ENCODE measurements at regions not wholly inside any gene's neighbourhood (a gene's known extent, or its start where the extent isn't known, plus 50 kb on each side); places are given as distances from the start of the nearest gene placed in this dataset.

DNA sequence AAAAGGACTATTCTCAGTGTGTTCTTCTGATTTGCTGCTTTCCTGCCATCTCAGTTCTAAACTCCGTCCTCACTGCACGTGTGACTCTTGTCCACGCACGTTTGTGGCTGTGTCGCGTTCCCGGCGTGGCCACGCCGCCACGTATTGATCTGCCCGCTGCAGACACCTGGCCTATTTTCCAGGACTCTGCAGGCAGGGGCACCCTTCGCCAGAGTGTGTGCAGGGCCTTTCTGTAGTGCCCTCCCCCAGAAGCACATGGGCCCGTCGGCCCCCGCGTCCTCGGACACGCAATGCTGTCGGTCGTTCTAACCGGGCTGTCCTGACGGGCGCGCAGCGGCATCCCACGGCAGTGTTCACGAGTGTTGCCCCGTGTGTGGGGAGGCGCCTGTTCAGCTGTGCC lies 87.6 kb downstream of the YTHDF1 start:
- no peak for DNase-seq (ENCODE audit: low spot score)

GRCh38 chr20:63127700-63128364 lies 88.1 kb downstream of the YTHDF1 start:
- no peak for DNase-seq (ENCODE audit: low spot score)

GRCh38 chr20:63126876-63127699 lies 88.8 kb downstream of the YTHDF1 start:
- no peak for DNase-seq (ENCODE audit: low spot score)

- no peak for DNase-seq (ENCODE audit: low spot score)
These were observed 89.9 kb downstream of the YTHDF1 start for GRCh38 chr20:63125838-63126601.

DNA sequence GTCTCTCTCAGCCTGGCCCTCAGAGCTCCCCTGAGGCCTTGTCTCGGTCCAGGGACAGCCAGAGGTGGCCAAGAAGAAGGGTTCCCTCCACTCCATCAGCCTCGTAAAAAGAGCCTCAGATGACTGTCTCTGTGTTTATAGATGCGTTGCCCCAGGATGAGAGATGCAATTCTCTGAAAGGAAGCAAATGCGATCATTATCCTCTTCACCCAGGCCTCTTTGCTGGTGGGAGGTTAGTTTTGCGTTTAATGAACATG lies 90.4 kb downstream of the YTHDF1 start:
- no peak for DNase-seq (ENCODE audit: low spot score)

DNA sequence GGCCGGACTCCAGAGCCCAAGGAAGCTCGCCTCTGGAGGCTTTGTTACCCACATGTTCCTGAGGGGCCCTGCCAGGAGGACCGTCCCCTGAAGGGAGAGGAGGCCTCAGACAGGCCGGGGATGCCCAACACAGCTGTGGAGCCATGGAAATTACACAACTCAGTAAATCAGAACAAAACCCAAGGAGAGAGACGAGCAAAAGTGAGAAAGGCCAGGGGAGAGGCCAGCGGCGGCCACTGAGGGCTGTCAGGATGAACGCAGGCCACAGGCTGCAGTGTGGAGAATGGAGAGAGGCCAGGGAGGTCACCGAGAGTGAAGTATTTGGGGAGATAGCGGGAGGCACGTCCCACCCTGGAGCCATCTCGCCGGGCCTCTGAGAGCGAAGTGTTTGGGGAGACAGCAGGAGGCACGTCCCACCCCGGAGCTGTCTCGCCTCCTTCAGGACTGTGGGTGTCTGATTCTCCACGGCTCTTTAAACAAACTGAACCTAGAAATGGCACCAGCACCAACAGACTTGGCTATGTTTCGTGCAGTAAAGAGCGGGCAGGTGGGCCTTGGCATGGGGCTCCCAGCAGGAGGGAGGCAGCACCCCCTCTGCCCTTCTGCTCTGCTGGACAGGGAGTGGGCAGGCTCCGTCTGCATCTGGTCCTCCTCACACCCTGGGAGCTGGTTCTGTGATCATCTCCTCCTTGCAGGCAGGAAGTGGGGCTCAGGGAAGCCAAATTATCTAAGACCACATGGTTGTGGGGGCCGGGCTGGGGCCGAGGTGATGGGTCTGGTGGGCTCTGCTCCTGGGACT lies 91.0 kb downstream of the YTHDF1 start:
- DNase-seq (ENCODE audit: low spot score) = no peak

DNA sequence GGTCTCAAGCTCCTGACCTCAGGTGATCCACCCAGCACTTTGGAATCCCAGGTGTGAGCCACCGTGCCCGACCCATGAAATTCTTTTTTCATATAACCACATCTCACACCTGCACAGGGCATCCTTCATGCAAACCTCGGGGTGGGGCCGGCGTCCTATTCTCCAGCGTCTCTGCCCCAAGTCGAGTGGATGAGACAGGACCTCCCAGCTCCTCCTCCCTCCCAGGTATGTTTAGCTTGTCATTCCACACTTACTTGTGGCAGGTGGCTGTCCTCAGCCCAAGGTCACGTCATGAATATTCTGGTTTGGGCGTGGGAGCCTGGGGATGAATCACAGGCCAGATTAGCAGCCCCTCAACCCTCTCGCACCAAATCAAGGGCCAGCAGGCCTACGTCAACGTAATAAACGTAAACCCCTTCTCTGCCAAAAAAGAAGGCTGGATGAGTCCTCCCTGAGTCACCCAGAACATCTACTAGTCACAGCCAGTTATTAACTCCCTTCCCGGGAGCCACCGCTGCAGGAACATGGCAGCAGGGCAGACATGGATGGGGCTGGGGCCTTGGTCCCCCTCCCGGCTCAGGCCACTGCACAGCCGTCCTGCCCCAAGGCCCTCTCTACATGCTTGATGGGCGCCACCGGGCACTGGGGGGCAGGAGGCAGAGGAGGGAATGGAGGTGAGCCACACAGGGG lies 91.7 kb downstream of the YTHDF1 start:
- DNase-seq (ENCODE audit: low spot score) = no peak

- DNase-seq (ENCODE audit: low spot score) = no peak
These were observed 92.6 kb downstream of the YTHDF1 start for GRCh38 chr20:63123331-63123741.

DNA sequence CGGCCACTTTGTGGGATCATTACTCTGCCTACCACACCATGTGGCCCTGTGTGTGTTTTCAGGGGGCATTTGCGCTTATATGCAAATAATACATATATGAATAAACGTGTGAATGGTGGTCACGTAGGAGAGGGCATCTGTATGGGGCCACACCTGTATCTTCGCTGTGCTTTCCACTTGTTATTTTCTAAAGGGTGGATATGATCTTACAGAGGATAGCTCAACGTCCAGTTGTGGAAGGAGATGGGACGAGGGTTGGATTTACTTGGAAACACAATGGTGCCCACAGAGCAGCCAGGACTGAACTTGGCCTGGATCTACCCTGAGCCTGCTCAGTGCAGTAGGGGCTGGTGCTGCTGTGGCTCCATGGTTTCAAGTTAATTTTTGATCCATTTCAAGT lies 93.3 kb downstream of the YTHDF1 start:
- DNase-seq (ENCODE audit: low spot score) = no peak

DNA sequence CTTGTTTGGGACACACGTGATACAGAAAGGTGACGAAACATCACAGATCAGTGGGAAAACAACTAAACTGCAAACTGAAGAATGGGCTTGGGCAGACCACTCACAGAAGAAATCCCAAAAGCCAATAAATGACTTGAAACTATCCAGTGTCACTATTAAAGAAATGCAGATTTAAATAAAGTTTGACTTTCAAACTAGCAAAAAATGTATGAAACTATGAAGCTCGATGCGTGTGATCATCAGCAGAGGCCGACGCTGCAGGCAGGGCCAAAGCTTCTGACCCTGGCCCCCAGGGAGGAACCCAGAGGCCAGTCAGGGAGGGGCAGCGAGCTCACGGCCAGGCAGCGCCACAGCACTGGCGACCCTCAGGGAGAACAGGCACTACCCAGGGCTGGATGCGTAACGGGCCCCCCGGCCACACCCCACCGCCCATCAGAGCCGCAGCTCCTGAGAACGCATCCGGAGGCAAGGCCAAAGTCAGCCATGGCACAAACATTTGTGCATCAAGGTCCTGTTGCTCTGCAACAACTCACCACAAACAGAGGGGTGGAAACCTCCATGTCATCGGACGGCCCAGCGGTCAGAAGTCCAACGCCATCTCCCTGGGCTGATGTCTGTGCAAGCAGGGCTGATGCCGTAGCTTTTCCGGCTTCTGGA lies 94.1 kb downstream of the YTHDF1 start:
- no peak for DNase-seq (ENCODE audit: low spot score)

- no peak for DNase-seq (ENCODE audit: low spot score)
These were observed 94.7 kb downstream of the YTHDF1 start for GRCh38 chr20:63121246-63121645.

DNA sequence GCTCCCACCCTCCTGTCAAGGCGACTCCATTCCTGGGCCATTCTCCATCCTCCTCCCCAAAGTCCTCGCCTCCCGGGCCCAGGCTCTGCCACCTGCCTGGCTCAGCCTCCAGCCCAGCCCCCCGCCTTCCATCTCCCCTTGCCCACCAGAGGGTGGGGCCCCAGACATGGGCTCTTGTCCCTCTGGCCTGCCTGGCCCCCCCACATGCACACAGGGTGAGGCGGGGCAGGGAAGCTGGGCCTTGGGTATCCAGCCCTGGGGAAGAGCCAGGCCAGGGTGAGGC lies 95.2 kb downstream of the YTHDF1 start:
- no peak for DNase-seq (ENCODE audit: low spot score)

DNA sequence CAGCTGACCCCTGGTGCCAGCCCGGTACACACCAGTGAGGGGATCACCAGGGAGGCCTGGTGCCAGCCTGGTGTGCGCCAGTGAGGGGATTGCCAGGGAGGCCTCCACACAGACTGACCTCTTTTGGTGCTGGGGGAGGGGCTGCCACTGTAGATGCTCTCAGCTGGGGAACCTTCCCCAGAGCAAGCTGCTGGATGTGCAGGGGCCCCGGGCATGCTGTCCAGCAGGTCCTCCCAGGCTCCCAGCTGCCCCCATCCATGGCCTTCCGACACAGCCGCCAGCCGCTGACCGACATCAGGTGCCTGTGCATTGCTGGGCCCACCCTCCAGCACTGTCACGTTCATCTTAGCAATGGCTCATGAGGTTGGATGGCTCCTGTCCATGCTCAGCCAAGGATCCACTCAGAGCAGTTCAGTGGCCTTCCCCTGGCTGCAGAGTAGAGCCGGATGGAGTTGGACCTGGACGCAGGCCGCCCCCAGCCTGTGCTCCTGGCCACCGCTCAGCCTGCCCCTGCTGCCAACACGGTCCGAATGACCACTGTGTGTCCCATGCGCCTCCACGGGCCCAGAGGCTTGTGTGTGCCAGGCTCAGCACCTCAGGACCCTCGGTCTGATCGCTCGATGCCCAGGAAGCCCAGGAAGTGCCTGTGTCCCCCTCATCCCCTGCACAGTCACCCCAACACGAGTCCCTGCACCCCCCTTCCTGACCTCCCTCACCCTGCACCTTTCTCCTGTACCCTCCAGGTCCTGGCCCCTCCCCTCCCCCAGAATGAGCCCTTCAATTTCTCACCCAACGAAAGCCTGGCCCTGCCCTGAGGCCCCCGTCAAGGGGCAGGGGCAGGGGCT lies 95.7 kb downstream of the YTHDF1 start:
- DNase-seq (ENCODE audit: low spot score) = no peak

- no peak for DNase-seq (ENCODE audit: low spot score)
These were observed 96.6 kb downstream of the YTHDF1 start for GRCh38 chr20:63119121-63119962.

- no peak for DNase-seq (ENCODE audit: low spot score)
These were observed 97.4 kb downstream of the YTHDF1 start for GRCh38 chr20:63118303-63119120.

- no peak for DNase-seq (ENCODE audit: low spot score)
These were observed 98.1 kb downstream of the YTHDF1 start for GRCh38 chr20:63117661-63118302.

- DNase-seq (ENCODE audit: low spot score) = no peak
These were observed 98.8 kb downstream of the YTHDF1 start for GRCh38 chr20:63117151-63117550.

GRCh38 chr20:63116412-63117106 lies 99.4 kb downstream of the YTHDF1 start:
- DNase-seq (ENCODE audit: low spot score) = no peak

Data from COLO829 (cell line).